GM21423 (cell line): ENCODE measurements at regions not wholly inside any gene's neighbourhood (a gene's known extent, or its start where the extent isn't known, plus 50 kb on each side); places are given as distances from the start of the nearest gene placed in this dataset.
"Not testable (repeated sequence)": the region's sequence is repeated elsewhere in the genome, so short reads cannot be mapped to it uniquely, and the experiment has no call there.

Source experiments
- ATAC-seq: cut with Tn5 transposase; IDR thresholded peaks from one replicate; pipeline ENCODE4 v1.9.1; 2021; ENCODE audit warnings: mild to moderate bottlenecking, moderate library complexity; ENCODE audit not compliant: unreplicated experiment

GRCh38 chr21:19198801-19199200 is 795.2 kb upstream of the TMPRSS15 start:
- no peak for ATAC-seq

- no peak for ATAC-seq
Measured at GRCh38 chr21:19218163-19218562, 814.6 kb upstream of the TMPRSS15 start.

- ATAC-seq, result no peak
Measured at GRCh38 chr21:19224090-19224489, 820.5 kb upstream of the TMPRSS15 start.

DNA sequence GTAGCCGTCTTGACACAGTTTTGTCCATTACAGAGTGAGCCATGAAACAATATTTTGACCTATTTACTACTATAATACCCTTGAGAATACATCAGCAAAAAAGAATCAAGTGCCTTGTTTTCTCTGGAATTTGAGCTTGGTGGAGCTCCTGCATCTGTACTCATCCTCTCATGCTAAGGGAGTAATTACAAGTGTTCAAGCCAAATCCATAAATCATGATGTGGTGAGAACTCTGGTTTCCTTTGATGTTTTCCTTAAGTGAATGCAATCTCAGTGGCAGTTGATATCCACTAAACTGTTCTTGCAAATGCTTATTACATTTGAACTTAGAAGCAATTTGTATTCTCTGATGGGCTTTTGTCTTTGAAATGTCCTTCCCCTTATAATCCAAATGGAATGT is 824.6 kb upstream of the TMPRSS15 start:
- ATAC-seq, result no peak

GRCh38 chr21:19233841-19234240 is 830.3 kb upstream of the TMPRSS15 start:
- ATAC-seq, result not testable (repeated sequence)

- ATAC-seq, result no peak
Measured at GRCh38 chr21:19236209-19236608, 832.6 kb upstream of the TMPRSS15 start.

DNA sequence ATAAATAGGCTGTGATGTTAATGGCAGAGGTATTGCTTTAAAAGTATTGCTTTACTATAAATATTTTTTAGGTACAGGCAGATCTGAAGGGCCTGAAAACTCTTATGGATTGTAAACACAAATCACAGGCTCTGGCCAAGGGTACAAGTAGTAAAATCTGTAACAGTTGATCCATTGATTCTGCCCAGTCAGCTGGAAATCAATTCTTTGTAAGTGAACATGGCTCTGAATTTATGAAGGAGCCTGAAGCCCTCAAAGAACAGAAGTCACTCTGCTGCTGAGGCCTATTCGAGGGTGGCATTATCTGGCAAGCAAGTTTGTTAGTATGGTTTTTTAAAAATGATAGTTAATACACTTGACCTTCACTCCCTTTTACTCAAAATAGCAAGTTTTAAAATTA is 834.0 kb upstream of the TMPRSS15 start:
- ATAC-seq, result no peak

GRCh38 chr21:19239696-19240095 is 836.1 kb upstream of the TMPRSS15 start:
- no peak for ATAC-seq

DNA sequence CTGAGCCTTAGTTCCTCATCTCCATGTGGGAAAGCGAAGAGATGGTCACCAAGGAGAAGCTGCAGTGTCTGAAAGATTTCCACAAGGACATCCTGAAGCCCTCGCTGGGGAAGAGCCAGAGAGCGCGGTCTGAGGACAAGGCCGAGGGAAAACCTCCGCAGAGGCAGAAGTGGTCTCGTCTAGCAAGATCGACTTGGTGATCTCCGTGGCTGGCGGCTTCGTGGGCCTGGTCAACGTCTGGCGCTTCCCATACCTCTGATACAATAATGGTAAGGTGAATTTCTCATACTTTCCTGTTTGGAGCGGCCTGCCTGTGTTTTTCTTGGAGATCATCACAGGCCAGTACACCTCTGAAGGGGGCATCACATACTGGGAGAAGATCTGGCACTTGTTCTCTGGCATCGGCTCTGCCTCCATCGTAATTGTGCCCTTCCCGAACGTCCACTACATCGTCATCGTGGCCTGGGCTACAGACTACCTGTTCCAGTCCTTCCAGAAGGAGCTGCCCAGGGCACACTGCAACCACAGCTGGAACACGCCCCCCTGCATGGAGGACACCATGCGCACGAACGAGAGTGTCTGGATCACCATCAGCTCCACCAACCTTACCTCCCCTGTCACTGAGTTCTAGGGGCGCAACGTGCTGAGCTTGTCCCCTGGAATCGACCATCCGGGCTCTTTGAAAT is 841.1 kb upstream of the TMPRSS15 start:
- ATAC-seq, result no peak

GRCh38 chr21:19245188-19245580 is 841.6 kb upstream of the TMPRSS15 start:
- no peak for ATAC-seq

DNA sequence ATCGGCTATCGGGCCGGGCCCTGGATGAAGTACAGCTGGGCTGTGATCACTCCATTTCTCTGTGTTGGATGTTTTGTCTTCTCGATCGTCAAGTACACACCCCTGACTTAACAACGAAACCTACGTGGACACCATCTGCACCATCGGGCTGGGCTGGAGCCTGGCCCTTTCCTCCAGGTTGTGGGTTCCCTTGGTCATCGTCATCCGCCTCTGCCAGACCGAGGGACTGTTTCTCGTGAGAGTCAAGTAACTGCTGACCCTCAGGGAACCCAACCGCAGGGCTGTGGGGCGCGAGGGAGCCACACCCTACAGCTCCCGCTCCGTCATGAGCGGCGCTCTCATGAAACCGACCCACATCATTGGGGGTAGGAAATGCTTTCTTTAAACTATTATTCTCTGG is 842.4 kb upstream of the TMPRSS15 start:
- ATAC-seq, result no peak

DNA sequence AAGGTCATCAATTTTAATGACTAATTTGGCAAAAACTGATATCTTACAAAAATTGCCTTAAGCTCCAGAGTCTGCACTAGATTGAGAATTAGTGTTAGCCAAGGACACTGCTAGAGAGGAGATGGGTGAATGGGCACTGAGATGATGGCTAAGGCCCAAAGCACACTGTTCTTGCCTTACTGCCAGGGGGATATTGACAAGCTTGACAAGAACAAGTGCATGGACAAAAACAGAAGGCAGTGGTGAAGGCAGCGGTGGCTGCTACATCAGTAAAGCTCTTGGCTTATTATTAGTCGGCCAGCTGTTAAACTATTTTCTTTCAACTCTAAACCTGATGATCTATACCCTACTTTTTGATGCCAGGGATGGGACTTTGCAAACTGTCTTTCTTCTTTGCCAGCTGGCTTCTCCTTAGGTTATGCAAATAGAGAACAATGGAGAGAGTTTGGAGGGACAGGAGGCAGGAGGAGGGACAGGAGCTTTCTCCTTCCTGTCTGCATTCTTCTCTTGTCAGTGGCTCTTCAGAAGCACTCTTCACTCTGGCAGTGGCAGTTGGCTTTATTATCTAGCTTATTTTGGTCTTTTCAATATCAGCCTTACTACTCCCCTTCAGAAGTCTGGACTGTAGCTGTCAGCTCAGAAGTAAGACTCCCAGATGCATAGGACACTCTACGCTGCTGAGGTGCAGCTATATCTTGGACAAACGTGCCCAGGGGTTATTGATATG is 853.5 kb upstream of the TMPRSS15 start:
- ATAC-seq, result no peak

- no peak for ATAC-seq
Measured at GRCh38 chr21:19261731-19262376, 858.3 kb upstream of the TMPRSS15 start.

GRCh38 chr21:19266636-19267035 is 863.1 kb upstream of the TMPRSS15 start:
- ATAC-seq, result no peak

DNA sequence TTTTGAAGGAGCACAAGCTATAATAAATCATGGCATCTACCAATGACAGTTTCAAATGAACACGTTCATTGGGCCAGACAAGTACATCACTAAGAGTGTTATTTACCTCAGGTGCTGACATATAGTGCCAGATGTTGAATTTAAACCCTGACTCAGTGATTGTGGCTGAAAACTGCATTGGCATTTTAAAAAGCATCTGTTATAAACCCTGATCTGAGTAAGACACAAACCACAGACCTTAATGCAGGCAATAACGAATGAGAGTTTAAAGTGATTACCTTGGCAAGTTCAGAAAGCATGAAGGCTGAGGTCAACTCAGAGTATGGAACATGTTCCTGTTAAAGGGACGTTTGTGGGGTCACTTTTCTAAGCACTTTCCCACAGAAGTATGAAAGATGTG is 865.1 kb upstream of the TMPRSS15 start:
- ATAC-seq, result no peak

- ATAC-seq, result no peak
Measured at GRCh38 chr21:19275065-19275464, 871.5 kb upstream of the TMPRSS15 start.

GRCh38 chr21:19276665-19277064 is 873.1 kb upstream of the TMPRSS15 start:
- no peak for ATAC-seq

DNA sequence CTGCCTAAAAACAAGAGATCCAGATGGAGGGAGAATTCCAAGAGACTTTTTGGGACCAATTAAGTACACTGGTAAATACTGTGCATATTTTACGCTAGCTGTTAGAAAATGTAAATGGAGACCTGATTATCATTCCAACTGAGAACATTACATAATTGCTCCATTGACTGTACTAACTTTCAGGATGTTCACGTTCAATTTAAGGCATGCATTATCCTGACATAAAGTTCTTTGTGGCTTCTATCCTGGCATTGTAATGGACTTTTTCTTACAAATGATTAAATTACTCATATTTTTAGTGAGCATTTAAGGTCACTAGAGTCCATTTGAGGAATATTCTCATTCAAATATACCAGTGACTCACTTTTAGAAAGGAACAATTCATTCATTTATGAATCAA is 883.3 kb upstream of the TMPRSS15 start:
- ATAC-seq, result no peak

DNA sequence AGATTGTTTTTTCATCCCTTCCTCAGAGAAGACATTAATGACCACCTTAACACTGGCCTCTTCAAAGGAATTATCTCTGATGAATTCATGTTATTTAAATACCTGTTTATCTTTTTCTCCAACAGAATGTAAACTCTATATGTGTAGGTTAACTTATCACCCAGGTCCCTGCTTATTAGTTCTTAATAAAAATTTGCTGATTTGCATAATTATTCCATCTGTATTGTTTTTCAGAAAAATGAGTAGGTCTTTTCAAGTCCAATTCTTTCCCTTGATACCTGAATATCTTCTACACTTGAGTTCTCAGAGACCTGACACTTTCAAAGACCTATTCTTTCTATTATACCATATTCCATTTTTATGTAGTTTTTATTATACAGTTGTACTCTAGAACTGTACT is 886.7 kb upstream of the TMPRSS15 start:
- ATAC-seq, result no peak

GRCh38 chr21:19320291-19320690 is 916.7 kb upstream of the TMPRSS15 start:
- ATAC-seq, result no peak

- no peak for ATAC-seq
Measured at GRCh38 chr21:19321688-19322087, 918.1 kb upstream of the TMPRSS15 start.

- no peak for ATAC-seq
Measured at GRCh38 chr21:19322360-19322759, 918.8 kb upstream of the TMPRSS15 start.
